Fibroblast of skin of right biceps (primary cell): ENCODE measurements at regions not wholly inside any gene's neighbourhood (a gene's known extent, or its start where the extent isn't known, plus 50 kb on each side); places are given as distances from the start of the nearest gene placed in this dataset.

Source experiments
- DNase-seq: peaks from one replicate; pipeline ENCODE4 v3.0.0-alpha.2; 2013

DNA sequence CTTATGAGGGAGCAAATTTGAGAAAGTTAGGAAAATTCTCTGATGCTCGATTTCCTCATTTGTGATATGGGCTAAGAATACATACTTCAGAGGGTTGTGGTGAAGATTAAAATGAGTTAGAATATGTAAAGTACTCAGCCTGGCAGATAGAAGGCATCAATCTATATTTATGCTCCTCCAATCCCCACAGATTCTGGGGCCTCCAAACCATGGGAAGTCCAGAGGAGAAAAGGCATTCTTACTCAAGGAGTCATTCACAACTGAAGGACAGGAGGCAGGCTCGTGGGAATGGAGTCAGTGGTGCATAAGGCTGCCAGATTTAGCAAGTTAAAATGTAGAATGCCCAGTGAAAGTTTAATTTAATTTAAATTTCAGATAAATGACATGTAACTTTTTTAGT, 330.0 kb upstream of the POU3F1 start:
- DNase-seq = no peak

- no peak for DNase-seq
Observed at GRCh38 chr1:38375035-38375434, 328.4 kb upstream of the POU3F1 start.

DNA sequence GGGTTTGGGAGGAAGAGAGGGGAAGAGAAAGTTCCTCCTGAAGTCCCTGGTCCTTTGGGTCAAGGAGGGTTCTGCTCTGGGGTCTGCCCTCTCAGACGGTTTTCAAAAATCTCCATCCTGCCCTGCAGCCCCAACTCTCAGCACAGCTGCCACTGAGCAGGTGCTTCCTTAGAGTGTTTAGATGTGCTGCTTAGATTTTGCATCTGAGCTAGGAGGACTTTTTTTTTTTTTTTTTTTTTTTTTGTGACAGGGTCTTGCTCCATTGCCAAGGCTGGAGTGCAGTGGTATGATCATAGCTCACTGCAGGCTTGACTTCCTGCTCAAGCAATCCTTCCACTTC, 324.9 kb upstream of the POU3F1 start:
- no peak for DNase-seq

GRCh38 chr1:38370716-38371504, 324.3 kb upstream of the POU3F1 start:
- no peak for DNase-seq

DNA sequence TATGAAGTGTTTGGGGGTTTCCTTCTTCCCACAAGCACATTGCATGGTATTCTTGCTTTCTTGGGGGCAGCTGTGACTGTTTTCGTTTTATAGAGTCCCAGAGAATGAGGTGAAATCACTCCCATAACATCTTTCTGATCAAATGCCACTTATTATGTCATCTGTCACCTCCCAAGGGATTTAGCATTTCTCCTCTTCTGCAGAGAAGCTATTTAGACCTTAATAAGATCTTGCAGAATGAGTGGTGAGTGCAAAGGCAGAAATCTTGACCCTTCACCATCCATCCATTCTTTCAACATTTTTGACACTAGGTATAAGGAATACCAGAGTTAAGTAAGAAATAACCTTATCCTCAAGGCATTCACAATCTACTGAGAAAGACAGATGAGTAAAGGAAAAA, 318.6 kb upstream of the POU3F1 start:
- no peak for DNase-seq

DNA sequence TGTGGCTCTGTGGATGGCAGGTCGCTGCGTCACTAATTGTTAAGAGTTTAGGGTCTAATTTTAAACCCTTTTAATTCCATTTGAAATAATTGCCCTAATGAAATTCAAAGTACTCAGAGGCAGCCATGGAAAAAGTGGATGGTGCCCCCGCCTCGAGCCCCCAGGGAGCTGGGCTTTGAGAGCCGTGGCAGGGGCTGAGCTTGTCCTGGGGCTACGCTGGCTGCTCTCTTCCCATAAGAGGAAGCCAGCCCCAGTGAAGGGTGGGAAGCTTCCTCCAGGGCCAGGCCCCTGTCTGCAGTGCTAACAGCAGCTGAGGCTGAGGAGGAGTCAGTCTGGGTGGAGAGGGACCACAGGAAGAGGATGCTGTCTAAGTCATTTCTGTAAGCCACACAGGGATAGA, 315.0 kb upstream of the POU3F1 start:
- no peak for DNase-seq

GRCh38 chr1:38360807-38361206, 314.2 kb upstream of the POU3F1 start:
- no peak for DNase-seq

- no peak for DNase-seq
Observed at GRCh38 chr1:38353956-38354355, 307.4 kb upstream of the POU3F1 start.

DNA sequence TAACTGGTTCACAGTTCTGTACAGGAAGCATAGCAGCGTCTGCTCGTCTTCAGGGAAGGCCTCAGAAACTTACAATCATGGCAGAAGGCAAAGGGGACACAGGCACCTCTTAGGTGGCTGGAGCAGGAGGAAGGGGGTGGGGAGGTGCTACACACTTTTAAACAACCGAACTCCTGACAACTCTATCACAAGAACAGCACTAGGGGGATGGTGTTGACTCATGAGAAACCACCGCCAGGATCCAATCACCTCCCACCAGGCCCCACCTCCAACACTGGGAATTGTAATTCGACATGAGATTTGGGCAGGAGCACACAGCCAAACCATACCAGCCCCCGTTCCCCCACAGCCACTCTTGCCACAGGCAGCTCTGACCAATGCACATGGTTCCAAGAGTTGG, 306.3 kb upstream of the POU3F1 start:
- no peak for DNase-seq

DNA sequence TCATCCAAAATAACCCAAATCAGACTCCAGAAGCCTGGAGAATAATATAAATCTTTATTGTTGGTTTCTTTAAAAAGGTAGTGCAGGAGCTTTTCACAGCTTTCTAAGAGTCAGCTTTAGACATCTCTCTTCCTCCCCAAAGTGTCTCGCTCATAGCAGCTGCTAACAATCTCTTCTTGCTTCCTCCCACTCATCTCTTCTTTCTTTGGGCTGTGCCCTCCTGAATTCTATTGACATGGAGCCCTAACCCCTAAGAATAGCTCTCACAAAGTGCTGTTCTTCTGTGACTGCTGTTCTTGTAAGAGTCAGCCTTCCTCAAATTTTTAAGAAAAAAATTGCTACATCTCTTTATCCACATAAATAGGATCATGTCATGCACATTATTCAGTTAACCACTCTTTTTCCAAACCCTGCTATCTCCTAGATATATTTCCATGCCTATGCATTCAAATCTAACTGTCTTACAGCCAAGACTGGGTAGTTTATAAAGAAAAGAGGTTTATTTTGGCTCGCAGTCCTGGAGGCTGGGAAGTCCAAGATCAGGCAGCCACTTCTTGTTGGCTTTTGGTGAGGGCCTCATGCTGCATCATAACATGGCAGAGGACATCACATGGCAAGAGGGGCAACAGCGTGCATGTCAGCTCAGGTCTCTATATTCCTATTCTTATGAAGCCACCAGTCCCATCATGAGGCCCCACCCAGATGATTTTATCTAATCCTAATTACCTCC, 301.0 kb upstream of the POU3F1 start:
- DNase-seq = no peak

DNA sequence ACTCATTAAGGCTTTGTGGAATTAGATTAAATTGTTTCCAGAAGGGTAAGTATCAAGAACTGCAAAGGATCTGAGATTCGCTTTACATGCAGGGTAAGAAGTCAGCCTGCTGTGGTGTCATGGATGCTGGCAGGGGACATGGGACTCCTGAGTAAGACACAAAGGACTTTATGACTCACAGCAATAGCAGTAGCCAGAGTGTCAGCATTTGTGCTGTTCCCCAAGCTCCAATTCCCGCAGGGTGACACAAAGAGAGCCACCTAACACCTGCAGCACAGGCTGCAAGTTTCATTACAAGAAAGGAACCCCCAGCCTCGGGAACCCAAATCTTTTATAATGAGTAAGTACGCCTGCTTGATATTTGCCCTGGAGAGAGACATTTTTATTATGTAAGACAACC, 298.1 kb upstream of the POU3F1 start:
- no peak for DNase-seq

DNA sequence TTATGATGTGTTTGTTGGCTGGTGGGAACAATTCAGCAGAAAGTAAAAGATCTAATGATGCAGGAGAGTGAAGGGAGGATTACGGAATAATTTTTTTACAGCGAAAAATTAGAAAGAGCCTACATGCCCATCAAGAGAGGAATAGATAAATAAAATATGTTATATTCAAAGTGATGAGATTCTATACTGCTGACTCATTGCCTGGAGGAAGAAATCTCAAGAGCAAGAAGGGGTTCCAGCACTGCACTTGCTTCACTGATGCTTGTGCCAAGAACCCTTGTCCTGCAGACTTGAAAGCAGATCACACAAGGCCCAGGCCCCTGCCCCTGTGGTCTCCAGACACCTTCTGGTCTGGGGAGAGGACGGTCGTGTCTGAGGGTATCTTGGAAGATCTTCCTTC, 295.1 kb upstream of the POU3F1 start:
- no peak for DNase-seq

GRCh38 chr1:38340409-38340808, 293.8 kb upstream of the POU3F1 start:
- DNase-seq = no peak

DNA sequence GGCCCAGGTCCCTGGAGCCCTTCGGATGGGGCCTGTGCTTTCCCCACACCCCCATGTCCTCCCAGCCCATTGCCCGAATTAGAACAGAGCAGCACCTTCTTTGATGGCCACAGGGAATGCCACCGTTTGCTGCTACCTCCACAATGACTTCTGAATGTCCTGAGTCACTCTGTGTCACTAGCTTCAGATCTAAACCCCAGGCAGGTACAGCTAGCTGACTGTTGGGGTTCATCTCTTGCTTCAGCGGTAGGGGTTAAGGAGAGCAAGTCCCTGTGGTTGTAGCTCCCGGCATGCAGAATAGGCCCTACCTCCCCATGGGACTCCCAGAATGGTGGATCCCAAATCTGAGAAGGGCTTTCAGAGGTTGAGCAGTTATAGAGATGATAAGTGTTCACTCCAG, 291.1 kb upstream of the POU3F1 start:
- DNase-seq = no peak

- DNase-seq = no peak
Observed at GRCh38 chr1:38336961-38337360, 290.4 kb upstream of the POU3F1 start.

- no peak for DNase-seq
Observed at GRCh38 chr1:38336301-38336923, 289.8 kb upstream of the POU3F1 start.

DNA sequence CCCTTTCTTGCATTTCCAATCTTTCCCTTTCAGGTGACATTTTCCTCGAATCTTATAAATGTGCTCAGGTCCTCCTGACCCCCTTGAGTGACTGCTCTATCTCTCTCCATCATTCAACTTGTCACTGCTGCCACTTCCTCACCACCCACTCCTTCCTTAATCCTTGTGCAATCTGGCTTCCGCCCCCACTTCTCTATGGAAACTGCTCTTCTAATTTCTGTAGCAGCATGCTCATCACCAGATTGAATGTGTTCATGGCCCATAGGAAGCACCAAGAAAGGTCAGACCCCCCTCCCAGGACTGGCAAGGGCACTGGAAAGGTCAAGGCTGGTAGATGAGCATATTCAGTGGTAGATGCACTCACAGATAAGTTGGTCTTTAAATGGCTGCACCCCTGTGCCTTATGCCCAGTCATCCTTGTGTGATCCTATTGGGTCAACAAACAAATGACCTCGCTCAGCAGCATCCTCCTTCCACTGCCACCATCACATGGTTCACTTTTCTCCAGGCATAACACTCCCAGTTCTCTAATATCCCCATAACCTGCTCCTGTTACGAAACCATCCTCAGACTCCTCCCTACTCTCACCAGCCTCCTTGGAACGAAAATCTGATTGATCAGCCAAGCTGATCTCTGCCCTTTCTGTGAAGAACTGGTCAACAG, 288.5 kb upstream of the POU3F1 start:
- DNase-seq = no peak

DNA sequence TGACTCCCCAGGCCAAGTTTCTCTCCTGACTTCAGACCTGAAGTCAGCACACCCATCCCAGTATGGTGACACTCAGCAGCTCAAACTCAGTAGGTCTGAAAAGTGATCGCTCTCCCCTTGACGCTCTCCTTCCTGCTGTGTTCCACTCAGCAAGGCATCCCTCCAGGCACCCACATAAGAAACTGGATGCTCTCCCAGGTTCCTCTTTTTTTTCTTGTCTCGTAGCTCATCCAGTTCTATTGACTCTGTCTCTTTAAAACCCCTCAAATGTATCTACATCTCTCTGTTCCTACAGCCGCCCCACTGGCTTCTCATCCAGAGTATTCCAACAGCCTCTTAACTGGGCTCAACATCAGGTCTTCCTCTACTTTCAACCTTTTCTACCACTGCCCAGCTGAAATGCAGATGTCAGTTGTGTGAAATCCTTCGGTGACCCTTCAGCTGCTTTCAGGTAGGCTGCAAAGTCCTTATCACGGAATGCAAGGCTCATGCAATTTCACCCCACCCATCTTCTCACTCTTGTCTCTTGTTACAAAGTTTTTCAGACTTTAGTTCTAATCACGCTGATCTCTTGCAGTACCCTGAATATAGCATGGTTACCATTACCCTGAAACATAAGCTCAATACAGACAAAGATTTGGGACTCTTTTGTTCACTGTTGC, 286.2 kb upstream of the POU3F1 start:
- no peak for DNase-seq

GRCh38 chr1:38331496-38332210, 285.1 kb upstream of the POU3F1 start:
- DNase-seq = no peak

DNA sequence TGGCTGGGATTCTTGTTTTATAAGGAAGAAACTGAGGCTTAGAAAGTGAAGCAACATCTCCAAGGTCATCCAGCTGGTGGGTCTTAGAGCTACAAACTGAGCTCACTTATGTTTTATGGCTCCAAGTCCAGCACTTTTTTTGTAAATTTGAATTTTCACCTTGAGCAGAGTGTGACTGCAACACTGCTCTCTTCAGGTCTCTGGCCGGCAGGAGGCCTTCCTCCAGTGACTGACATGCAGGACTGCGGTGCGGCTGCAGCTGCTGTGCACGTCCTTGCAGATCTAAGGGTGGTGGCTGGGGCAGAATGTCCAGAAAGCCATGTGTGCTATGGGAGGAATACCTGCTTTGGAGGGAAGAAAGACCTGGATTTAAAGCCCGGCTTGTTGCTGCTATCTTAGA, 284.2 kb upstream of the POU3F1 start:
- DNase-seq = no peak

DNA sequence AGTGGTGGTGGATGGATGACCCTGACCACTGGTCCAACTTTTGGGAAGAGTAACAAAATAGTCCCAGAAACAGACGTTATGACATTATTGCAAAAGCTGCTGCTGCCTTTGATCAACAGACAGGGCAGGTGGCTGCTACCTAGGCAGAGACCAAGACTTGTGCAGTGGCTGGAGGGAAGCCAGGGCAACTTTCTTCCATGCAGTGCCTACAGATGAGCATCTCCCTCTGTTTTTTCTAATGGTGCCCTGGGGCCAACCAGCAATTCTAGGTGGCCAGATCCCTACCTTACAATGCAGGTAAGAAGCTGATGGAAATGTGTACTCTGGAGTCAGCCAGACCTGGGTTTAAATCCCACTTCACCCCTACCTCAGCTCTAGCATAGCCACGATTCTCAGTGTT, 283.1 kb upstream of the POU3F1 start:
- no peak for DNase-seq

- DNase-seq = no peak
Observed at GRCh38 chr1:38328278-38329035, 281.9 kb upstream of the POU3F1 start.
